Fibroblast of mammary gland (primary cell): ENCODE measurements at regions not wholly inside any gene's neighbourhood (a gene's known extent, or its start where the extent isn't known, plus 50 kb on each side); places are given as distances from the start of the nearest gene placed in this dataset.

Experiments
- DNase-seq: peaks from one replicate; pipeline ENCODE4 v3.0.0-alpha.2; 2010; ENCODE audit warnings: low read depth
- H3K4me3 ChIP-seq: 2 replicates; pipeline ENCODE4 v1.5.1; 2011; ENCODE audit warnings: low read depth, mild to moderate bottlenecking, low read length, moderate library complexity; ENCODE audit not compliant: control insufficient read depth
- TF ChIP-seq, protein P1 (sequence below): conservative IDR thresholded peaks from 2 replicates; pipeline ENCODE4 v1.5.1; 2011; ENCODE audit warnings: low read depth, low read length, inconsistent platforms; ENCODE audit not compliant: control insufficient read depth, insufficient read depth

DNA sequence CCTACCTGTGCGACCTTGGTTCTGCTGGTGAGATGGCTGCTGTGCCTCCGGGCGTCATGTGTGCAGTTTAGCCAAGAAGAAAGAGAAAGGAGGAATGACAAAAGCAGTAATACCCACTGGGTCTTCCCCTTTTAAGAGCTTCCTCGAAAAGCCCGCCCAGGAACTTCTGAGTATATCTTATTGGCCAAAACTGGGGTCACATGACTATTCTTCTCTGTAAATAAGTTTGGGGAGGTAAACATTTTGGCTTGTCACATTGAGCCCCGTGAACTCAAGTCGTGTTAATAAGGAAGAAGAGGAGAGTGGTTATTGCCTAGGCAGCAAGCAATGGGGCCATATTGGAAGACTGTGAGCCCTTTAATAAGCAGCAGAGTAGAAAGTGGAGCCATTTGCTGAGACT is 130.4 kb upstream of the ECI2 start:
- TF ChIP-seq, protein P1, sequence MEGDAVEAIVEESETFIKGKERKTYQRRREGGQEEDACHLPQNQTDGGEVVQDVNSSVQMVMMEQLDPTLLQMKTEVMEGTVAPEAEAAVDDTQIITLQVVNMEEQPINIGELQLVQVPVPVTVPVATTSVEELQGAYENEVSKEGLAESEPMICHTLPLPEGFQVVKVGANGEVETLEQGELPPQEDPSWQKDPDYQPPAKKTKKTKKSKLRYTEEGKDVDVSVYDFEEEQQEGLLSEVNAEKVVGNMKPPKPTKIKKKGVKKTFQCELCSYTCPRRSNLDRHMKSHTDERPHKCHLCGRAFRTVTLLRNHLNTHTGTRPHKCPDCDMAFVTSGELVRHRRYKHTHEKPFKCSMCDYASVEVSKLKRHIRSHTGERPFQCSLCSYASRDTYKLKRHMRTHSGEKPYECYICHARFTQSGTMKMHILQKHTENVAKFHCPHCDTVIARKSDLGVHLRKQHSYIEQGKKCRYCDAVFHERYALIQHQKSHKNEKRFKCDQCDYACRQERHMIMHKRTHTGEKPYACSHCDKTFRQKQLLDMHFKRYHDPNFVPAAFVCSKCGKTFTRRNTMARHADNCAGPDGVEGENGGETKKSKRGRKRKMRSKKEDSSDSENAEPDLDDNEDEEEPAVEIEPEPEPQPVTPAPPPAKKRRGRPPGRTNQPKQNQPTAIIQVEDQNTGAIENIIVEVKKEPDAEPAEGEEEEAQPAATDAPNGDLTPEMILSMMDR, result no peak
- DNase-seq, result no peak
- no peak overlapping the region for H3K4me3 ChIP-seq

DNA sequence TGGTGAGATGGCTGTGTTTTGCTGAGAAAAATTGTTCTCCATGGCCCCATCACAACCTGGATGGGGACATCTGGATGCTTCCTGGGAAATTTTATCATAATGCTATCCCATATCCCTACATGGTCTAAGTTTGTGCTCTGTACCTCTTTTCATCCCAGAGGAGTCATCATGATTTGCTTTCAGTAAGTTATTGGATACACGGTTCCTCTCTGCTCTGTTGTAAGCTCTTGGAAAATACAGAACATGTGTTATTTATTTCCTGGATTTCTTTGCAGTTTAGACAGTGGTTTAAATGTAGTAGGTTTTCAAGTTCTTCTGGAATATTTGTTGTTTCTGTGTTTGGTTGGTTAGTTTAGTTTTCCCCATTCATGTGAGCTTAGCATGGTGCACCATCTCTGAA is 129.2 kb upstream of the ECI2 start:
- no peak overlapping the region for H3K4me3 ChIP-seq
- DNase-seq, result no peak
- TF ChIP-seq, protein P1, result no peak

- TF ChIP-seq, protein P1, result no peak
- no peak for DNase-seq
- no peak overlapping the region for H3K4me3 ChIP-seq
Observed at GRCh38 chr6:4264081-4264480, 128.7 kb upstream of the ECI2 start.

GRCh38 chr6:4262526-4262925 is 127.2 kb upstream of the ECI2 start:
- TF ChIP-seq, protein P1, result no peak
- no peak for DNase-seq
- H3K4me3 ChIP-seq, result no peak overlapping the region

DNA sequence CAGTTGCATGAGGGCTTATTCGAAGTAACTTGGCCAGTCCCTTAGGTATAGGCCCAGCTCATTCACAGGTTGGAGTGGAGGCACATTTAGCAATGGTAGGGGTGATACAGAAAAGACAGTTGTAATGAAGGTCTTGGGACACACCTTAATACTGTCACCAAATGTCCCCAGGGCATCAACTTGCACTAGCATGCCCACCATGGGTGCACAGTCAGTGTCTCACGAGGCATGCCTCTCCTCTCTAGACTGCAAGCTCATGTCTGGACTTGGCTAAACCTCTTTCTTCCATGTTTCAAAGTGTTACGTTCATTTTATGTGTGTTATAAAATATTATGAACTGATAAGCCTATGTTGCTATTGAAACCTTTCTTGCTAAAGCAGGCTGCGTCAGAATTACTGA is 124.0 kb upstream of the ECI2 start:
- no peak overlapping the region for H3K4me3 ChIP-seq
- DNase-seq, result no peak
- TF ChIP-seq, protein P1, result no peak

DNA sequence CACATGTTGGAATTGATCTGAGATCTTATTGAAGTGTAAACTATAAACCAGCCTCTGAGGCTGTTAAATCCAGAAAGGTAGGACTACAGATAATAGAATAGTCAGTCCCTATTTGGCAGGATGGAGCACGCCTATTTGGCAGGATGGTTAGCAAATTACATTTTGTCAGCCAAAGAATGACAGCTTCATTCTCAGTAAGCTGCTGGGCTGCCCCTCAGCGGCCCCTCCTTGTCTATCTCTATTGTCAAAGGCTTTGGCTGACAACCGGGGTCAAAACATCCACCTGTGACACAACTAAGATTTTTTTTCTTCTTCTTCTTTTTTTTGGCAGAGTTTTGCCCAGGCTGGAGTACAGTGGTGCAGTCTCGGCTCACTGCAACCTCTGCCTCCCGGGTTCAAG is 123.4 kb upstream of the ECI2 start:
- H3K4me3 ChIP-seq, result no peak overlapping the region
- TF ChIP-seq, protein P1, result no peak

DNA sequence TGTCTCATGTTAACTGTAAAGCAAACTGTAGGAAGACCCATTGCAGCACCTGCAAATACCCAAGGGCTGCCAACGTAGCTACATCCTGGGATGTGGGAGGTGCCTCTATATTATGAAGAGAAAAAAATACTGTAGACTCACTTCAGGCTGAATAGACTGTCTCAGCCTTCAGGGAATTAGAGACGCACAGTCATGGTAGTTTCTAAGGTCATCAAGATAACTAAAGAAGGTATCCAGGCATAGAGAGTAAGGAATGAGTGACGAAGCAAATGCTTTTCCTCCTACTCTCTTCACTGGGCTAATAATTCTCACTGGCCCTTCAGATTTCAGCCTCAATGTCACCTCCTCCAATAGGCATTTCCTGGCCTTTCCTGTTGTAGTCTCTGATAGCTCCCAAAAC is 121.6 kb upstream of the ECI2 start:
- TF ChIP-seq, protein P1, result no peak
- H3K4me3 ChIP-seq, result no peak overlapping the region
- DNase-seq, result no peak

More for the DNA sequence above, 123.4 kb upstream of the ECI2 start:
- no peak for DNase-seq
